ENCODE measurements at regions not wholly inside any gene's neighbourhood (a gene's known extent, or its start where the extent isn't known, plus 50 kb on each side); places are given as distances from the start of the nearest gene placed in this dataset.

- no peak for TF ChIP-seq ZNF70 (CRISPR knock-in tag; IDR thresholded peaks at IDR 0.05)
- no peak for TF ChIP-seq ARNTL (CRISPR knock-in tag; IDR thresholded peaks at IDR 0.05; ENCODE audit: borderline replicate concordance, low read depth)
- TF ChIP-seq CREB5 (CRISPR knock-in tag; IDR thresholded peaks at IDR 0.05; ENCODE audit: low read depth) = no peak
These were observed 166.8 kb downstream of the BTC start (continued) for GRCh38 chr4:74627504-74627903.

GRCh38 chr4:74628852-74629620 is 165.3 kb downstream of the BTC start:
- no peak for TF ChIP-seq ZNF8 (CRISPR knock-in tag; IDR thresholded peaks at IDR 0.05)
- TF ChIP-seq GLIS3 (CRISPR knock-in tag; IDR thresholded peaks at IDR 0.05) = no peak
- no peak for TF ChIP-seq ZC3H10 (CRISPR knock-in tag; IDR thresholded peaks at IDR 0.05)
- no peak for TF ChIP-seq ZFP3 (CRISPR knock-in tag; IDR thresholded peaks at IDR 0.05)
- TF ChIP-seq BACH2 (CRISPR knock-in tag; IDR thresholded peaks at IDR 0.05; ENCODE audit: borderline replicate concordance) = no peak
- no peak for TF ChIP-seq ARNTL (CRISPR knock-in tag; IDR thresholded peaks at IDR 0.05; ENCODE audit: borderline replicate concordance, low read depth)
- no peak for TF ChIP-seq CREB5 (CRISPR knock-in tag; IDR thresholded peaks at IDR 0.05; ENCODE audit: low read depth)
- no peak for TF ChIP-seq ISL1 (CRISPR knock-in tag; IDR thresholded peaks at IDR 0.05)
- TF ChIP-seq OSR1 (CRISPR knock-in tag; IDR thresholded peaks at IDR 0.05) = no peak
- no peak for TF ChIP-seq ESRRG (CRISPR knock-in tag; IDR thresholded peaks at IDR 0.05)
- no peak for TF ChIP-seq ZNF565 (CRISPR knock-in tag; conservative IDR thresholded peaks at IDR 0.05; ENCODE audit: low read depth)
- no peak for TF ChIP-seq ZNF70 (CRISPR knock-in tag; IDR thresholded peaks at IDR 0.05)
- no peak for TF ChIP-seq POU6F1 (CRISPR knock-in tag; IDR thresholded peaks at IDR 0.05; ENCODE audit: borderline replicate concordance, low read depth)
- no peak for TF ChIP-seq CSRNP3 (CRISPR knock-in tag; IDR thresholded peaks at IDR 0.05)
- no peak for TF ChIP-seq RARB (CRISPR knock-in tag; IDR thresholded peaks at IDR 0.05)
- TF ChIP-seq SNAI2 (CRISPR knock-in tag; IDR thresholded peaks at IDR 0.05) = no peak
- TF ChIP-seq ZFP30 (CRISPR knock-in tag; IDR thresholded peaks at IDR 0.05) = no peak
- TF ChIP-seq TCF4 (CRISPR knock-in tag; IDR thresholded peaks at IDR 0.05; ENCODE audit: borderline replicate concordance) = no peak
- no peak for TF ChIP-seq PPARA (CRISPR knock-in tag; IDR thresholded peaks at IDR 0.05; ENCODE audit: borderline replicate concordance)
- TF ChIP-seq TOX (CRISPR knock-in tag; IDR thresholded peaks at IDR 0.05; ENCODE audit: borderline replicate concordance) = no peak
- no peak for ATAC-seq

GRCh38 chr4:74630551-74630950 is 163.8 kb downstream of the BTC start:
- ATAC-seq = no peak
- TF ChIP-seq POU6F1 (CRISPR knock-in tag; IDR thresholded peaks at IDR 0.05; ENCODE audit: borderline replicate concordance, low read depth) (no peak), ARNTL (CRISPR knock-in tag; IDR thresholded peaks at IDR 0.05; ENCODE audit: borderline replicate concordance, low read depth) (no peak), ZFP3 (CRISPR knock-in tag; IDR thresholded peaks at IDR 0.05) (no peak), ZNF70 (CRISPR knock-in tag; IDR thresholded peaks at IDR 0.05) (no peak), ESRRG (CRISPR knock-in tag; IDR thresholded peaks at IDR 0.05) (no peak), OSR1 (CRISPR knock-in tag; IDR thresholded peaks at IDR 0.05) (no peak), TSHZ2 (CRISPR knock-in tag; IDR thresholded peaks at IDR 0.05) (no peak), RARB (CRISPR knock-in tag; IDR thresholded peaks at IDR 0.05) (no peak), ZNF8 (CRISPR knock-in tag; IDR thresholded peaks at IDR 0.05) (no peak), CSDC2 (CRISPR knock-in tag; IDR thresholded peaks at IDR 0.05) (no peak), TOX (CRISPR knock-in tag; IDR thresholded peaks at IDR 0.05; ENCODE audit: borderline replicate concordance) (no peak), CSRNP3 (CRISPR knock-in tag; IDR thresholded peaks at IDR 0.05) (no peak), ZC3H10 (CRISPR knock-in tag; IDR thresholded peaks at IDR 0.05) (no peak), PATZ1 (CRISPR knock-in tag; IDR thresholded peaks at IDR 0.05; ENCODE audit: borderline replicate concordance) (no peak)

Measured in SK-N-SH treated with all-trans-retinoic acid at 6 μM for 48 hours (cell line).